HEK293 (cell line): ENCODE measurements at regions not wholly inside any gene's neighbourhood (a gene's known extent, or its start where the extent isn't known, plus 50 kb on each side); places are given as distances from the start of the nearest gene placed in this dataset.

Experiments
- CTCF ChIP-seq: fragments of 450-650 bp; formaldehyde crosslinking; IDR thresholded peaks from 2 replicates; pipeline ENCODE4 v1.5.1; 2016; ENCODE audit warnings: missing biosample characterization, missing genetic modification characterization
- ELK4 ChIP-seq: IDR thresholded peaks from 2 replicates; pipeline ENCODE4 v1.6.1; 2011; ENCODE audit warnings: mild to moderate bottlenecking, low read depth, low read length, borderline replicate concordance

GRCh38 chr3:176927706-176928581 is 269.3 kb downstream of the TBL1XR1 start:
- no peak for TF ChIP-seq CTCF (tag by site-specific recombination)
- TF ChIP-seq ELK4: no peak
